ENCODE measurements at regions not wholly inside any gene's neighbourhood (a gene's known extent, or its start where the extent isn't known, plus 50 kb on each side); places are given as distances from the start of the nearest gene placed in this dataset.

GRCh38 chr14:51527073-51527472, 124.6 kb upstream of the FRMD6 start:
- TF ChIP-seq GATA2 (IDR thresholded peaks at IDR 0.05; ENCODE audit: low read depth, low read length) (no peak), GATA3 (IDR thresholded peaks at IDR 0.05; ENCODE audit: low read depth, low read length) (no peak)

Measured in SH-SY5Y (cell line).